ENCODE measurements at regions not wholly inside any gene's neighbourhood (a gene's known extent, or its start where the extent isn't known, plus 50 kb on each side); places are given as distances from the start of the nearest gene placed in this dataset.

DNA sequence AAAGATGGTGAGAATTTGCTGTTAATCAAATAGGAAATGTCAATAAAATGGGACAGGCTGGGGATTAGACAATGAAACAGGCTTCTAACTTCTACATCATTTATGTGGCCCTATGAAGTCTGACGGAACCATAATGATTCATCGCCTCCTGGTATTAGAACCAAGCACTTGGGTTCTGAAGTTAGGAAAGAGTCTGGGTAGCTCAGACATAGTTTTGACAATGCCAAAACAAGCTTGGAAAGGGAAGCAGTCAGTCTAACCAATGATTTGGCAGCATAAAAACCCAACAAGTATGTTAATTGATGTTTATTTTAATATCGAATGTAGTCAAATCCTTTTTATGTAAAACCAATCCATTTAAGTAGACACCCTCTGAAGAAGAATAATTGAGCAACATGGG, 160.8 kb upstream of the RSPO3 start:
- H3K23ac ChIP-seq (ENCODE audit: low read length) = no peak overlapping the region
- H2AK5ac ChIP-seq (ENCODE audit: low read length) = no peak overlapping the region
- H2BK5ac ChIP-seq (ENCODE audit: low read depth, low read length, poor library complexity) = no peak overlapping the region
- no peak overlapping the region for H3K4me2 ChIP-seq (ENCODE audit: low read length)
- H3K9me3 ChIP-seq (ENCODE audit: insufficient read depth, low read depth, low read length) = no peaks in the 10 kb centered on the region
- WGBS (ENCODE audit: extremely low coverage, insufficient coverage, insufficient read length) = no CpG with 5 or more reads among the region's 3 CpGs
- H3K4ac ChIP-seq (ENCODE audit: low read depth, low read length) = no peak overlapping the region
- H3K27me3 ChIP-seq (ENCODE audit: insufficient read depth, low read length) = no peaks in the 10 kb centered on the region
- no peaks in the 10 kb centered on the region for H3K79me2 ChIP-seq (ENCODE audit: control insufficient read depth, insufficient read depth, low read length, poor library complexity)
- no peak for DNase-seq
- no peak overlapping the region for H2AFZ ChIP-seq (ENCODE audit: insufficient read depth, low read length, poor library complexity)
- H2BK120ac ChIP-seq (ENCODE audit: insufficient read depth, low read length, poor library complexity) = no peak overlapping the region
- no peak overlapping the region for H3K18ac ChIP-seq (ENCODE audit: low read length)
- H3K4me3 ChIP-seq (ENCODE audit: low read depth, low read length) = no peak overlapping the region
- no peak overlapping the region for H4K12ac ChIP-seq (ENCODE audit: low read depth, low read length)
- H3K27ac ChIP-seq (ENCODE audit: low read depth, low read length) = no peak overlapping the region
- H3K79me1 ChIP-seq (ENCODE audit: low read length) = no peaks in the 10 kb centered on the region
- no peak overlapping the region for H4K91ac ChIP-seq (ENCODE audit: low read depth, low read length)
- peaks cover 0 to 3% of the 10 kb centered on the region in 2 experiments for H3K4me1 ChIP-seq (ENCODE audit: control insufficient read depth in 1 of 2, insufficient read depth in 2 of 2, low read length in 2 of 2)
- no peak overlapping the region for H2BK12ac ChIP-seq (ENCODE audit: low read length)
- no peak overlapping the region for H3K9ac ChIP-seq (ENCODE audit: low read length)
- no peaks in the 10 kb centered on the region for H3K36me3 ChIP-seq (ENCODE audit: control insufficient read depth in 1 of 2, insufficient read depth in 2 of 2, low read length in 2 of 2)
- no peak overlapping the region for H3K14ac ChIP-seq (ENCODE audit: low read length)
- H4K8ac ChIP-seq (ENCODE audit: low read depth, low read length) = no peak overlapping the region

DNA sequence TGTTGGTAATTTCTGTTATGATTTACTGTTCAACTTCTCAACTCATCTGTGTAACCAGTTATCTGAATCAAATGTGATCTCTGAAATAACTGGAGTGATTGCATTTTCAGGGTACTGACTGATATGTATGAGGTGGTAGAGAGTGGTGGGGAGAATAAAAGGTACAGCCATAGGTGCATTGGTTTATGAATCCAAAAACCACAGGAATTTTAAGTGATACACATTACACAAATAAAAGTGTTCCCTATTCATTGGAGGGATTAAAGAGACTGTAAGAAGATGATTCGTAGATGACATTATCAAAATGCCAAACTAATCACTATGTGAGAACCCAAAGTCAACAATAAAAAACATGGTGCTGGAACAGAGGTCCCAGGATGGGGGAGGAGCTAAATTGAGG, 158.7 kb upstream of the RSPO3 start:
- Histone ChIP-seq H3K27ac (ENCODE audit: low read depth, low read length) (no peak overlapping the region), H3K18ac (ENCODE audit: low read length) (no peak overlapping the region), H3K4me3 (ENCODE audit: low read depth, low read length) (no peak overlapping the region), H3K23ac (ENCODE audit: low read length) (no peak overlapping the region), H3K4me2 (ENCODE audit: low read length) (no peak overlapping the region), H2BK5ac (ENCODE audit: low read depth, low read length, poor library complexity) (no peak overlapping the region), H4K12ac (ENCODE audit: low read depth, low read length) (no peak overlapping the region), H4K8ac (ENCODE audit: low read depth, low read length) (no peak overlapping the region), H3K9ac (ENCODE audit: low read length) (no peak overlapping the region), H3K79me1 (ENCODE audit: low read length) (no peaks in the 10 kb centered on the region), H3K4ac (ENCODE audit: low read depth, low read length) (no peak overlapping the region), H2BK12ac (ENCODE audit: low read length) (no peak overlapping the region), H3K36me3 (ENCODE audit: control insufficient read depth in 1 of 2, insufficient read depth in 2 of 2, low read length in 2 of 2) (no peaks in the 10 kb centered on the region), H3K14ac (ENCODE audit: low read length) (no peak overlapping the region), H3K9me3 (ENCODE audit: insufficient read depth, low read depth, low read length) (no peaks in the 10 kb centered on the region), H2AFZ (ENCODE audit: insufficient read depth, low read length, poor library complexity) (no peak overlapping the region), H2BK120ac (ENCODE audit: insufficient read depth, low read length, poor library complexity) (no peak overlapping the region), H3K27me3 (ENCODE audit: insufficient read depth, low read length) (no peaks in the 10 kb centered on the region), H2AK5ac (ENCODE audit: low read length) (no peak overlapping the region), H4K91ac (ENCODE audit: low read depth, low read length) (no peak overlapping the region), H3K79me2 (ENCODE audit: control insufficient read depth, insufficient read depth, low read length, poor library complexity) (no peaks in the 10 kb centered on the region), H3K4me1 (ENCODE audit: control insufficient read depth in 1 of 2, insufficient read depth in 2 of 2, low read length in 2 of 2) (peaks cover 0 to 3% of the 10 kb centered on the region in 2 experiments)
- whole genome bisulfite sequencing (ENCODE audit: extremely low coverage, insufficient coverage, insufficient read length) = no CpG with 5 or more reads among the region's 1 CpG
- DNase-seq = no peak

DNA sequence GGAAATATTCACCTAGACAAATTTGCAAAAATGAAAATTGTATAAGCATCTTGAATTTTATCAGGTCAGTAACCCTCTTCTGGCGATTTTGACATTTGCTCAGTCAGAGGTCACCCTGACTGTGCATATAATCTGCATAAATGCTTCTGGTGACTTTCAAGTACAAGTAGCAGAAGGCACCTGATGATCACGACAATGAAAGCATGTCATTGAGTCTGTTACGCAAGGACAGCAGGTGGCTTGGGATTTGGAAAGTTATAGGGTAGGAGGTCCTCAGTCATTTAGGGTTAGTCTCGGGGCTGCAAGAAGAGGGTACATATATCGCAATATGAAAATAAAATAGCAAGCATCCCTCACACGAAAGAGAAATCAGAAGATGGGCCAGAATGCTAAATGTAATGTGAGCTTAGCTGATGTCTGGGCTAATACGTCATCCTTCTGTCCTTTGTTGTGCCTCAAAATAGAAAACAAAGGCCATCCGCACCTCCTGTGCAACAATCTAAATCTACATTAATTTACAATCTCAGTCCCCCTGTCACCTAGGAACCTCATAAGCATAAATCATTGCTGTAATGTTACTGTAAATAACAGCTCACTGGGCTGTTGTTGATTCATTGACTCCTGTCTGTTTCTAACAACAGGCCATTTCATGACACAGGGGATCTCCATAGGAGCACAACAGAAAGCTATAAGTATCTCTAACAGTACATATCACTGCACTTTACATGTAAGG, 155.2 kb upstream of the RSPO3 start:
- no peaks in the 10 kb centered on the region for H3K36me3 ChIP-seq (ENCODE audit: control insufficient read depth in 1 of 2, insufficient read depth in 2 of 2, low read length in 2 of 2)
- no CpG with 5 or more reads among the region's 8 CpGs for WGBS (ENCODE audit: extremely low coverage, insufficient coverage, insufficient read length)
- DNase-seq = no peak
- no peak overlapping the region for H3K4ac ChIP-seq (ENCODE audit: low read depth, low read length)
- H3K14ac ChIP-seq (ENCODE audit: low read length) = no peak overlapping the region
- no peak overlapping the region for H4K12ac ChIP-seq (ENCODE audit: low read depth, low read length)
- no peak overlapping the region for H2AK5ac ChIP-seq (ENCODE audit: low read length)
- H2AFZ ChIP-seq (ENCODE audit: insufficient read depth, low read length, poor library complexity) = no peak overlapping the region
- no peaks in the 10 kb centered on the region for H3K79me2 ChIP-seq (ENCODE audit: control insufficient read depth, insufficient read depth, low read length, poor library complexity)
- no peaks in the 10 kb centered on the region for H3K27me3 ChIP-seq (ENCODE audit: insufficient read depth, low read length)
- no peaks in the 10 kb centered on the region for H3K4me1 ChIP-seq (ENCODE audit: control insufficient read depth in 1 of 2, insufficient read depth in 2 of 2, low read length in 2 of 2)
- H3K79me1 ChIP-seq (ENCODE audit: low read length) = no peaks in the 10 kb centered on the region
- H2BK12ac ChIP-seq (ENCODE audit: low read length) = no peak overlapping the region
- H3K4me3 ChIP-seq (ENCODE audit: low read depth, low read length) = no peak overlapping the region
- no peak overlapping the region for H3K4me2 ChIP-seq (ENCODE audit: low read length)
- no peak overlapping the region for H3K23ac ChIP-seq (ENCODE audit: low read length)
- H4K91ac ChIP-seq (ENCODE audit: low read depth, low read length) = no peak overlapping the region
- no peak overlapping the region for H4K8ac ChIP-seq (ENCODE audit: low read depth, low read length)
- H3K27ac ChIP-seq (ENCODE audit: low read depth, low read length) = no peak overlapping the region
- no peak overlapping the region for H2BK120ac ChIP-seq (ENCODE audit: insufficient read depth, low read length, poor library complexity)
- no peak overlapping the region for H3K18ac ChIP-seq (ENCODE audit: low read length)
- no peak overlapping the region for H3K9ac ChIP-seq (ENCODE audit: low read length)
- no peaks in the 10 kb centered on the region for H3K9me3 ChIP-seq (ENCODE audit: insufficient read depth, low read depth, low read length)
- no peak overlapping the region for H2BK5ac ChIP-seq (ENCODE audit: low read depth, low read length, poor library complexity)

DNA sequence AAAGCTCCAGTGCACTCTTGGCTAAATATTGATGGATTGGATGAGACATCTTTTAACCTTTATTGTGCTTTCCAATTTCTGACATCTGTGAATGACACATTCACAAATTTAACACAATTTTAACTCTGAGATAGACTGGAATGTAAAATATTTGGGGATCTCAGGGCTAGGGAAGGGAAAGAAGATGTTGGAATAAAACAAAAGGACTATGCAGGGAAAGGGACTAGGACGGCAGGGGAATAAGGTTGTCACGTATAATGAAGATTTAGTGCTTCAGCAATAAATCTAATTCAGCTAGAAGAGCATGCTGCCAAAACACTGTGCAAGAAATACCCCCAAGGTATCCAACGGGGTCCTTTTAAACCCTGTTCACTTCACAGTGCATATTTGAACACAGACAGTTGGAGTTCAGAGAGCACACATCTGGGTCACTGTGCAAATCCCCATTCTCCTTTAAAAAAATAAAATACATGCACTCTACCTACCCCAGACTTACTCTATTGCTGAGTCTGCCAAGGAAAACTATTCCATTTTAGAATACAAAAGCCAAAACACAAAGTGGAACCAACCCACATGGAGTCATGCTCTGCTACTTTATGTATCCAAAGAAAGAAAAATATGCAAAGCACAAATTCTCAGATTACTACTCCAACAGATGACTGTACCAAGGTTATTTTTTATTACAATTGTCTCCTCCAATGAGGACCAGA, 151.0 kb upstream of the RSPO3 start:
- DNase-seq = no peak
- no peaks in the 10 kb centered on the region for H3K27me3 ChIP-seq (ENCODE audit: insufficient read depth, low read length)
- H3K27ac ChIP-seq (ENCODE audit: low read depth, low read length) = no peak overlapping the region
- H3K9ac ChIP-seq (ENCODE audit: low read length) = no peak overlapping the region
- H3K4me2 ChIP-seq (ENCODE audit: low read length) = no peak overlapping the region
- no CpG with 5 or more reads among the region's 3 CpGs for WGBS (ENCODE audit: extremely low coverage, insufficient coverage, insufficient read length)
- no peak overlapping the region for H3K18ac ChIP-seq (ENCODE audit: low read length)
- no peaks in the 10 kb centered on the region for H3K4me1 ChIP-seq (ENCODE audit: control insufficient read depth in 1 of 2, insufficient read depth in 2 of 2, low read length in 2 of 2)
- no peak overlapping the region for H2AK5ac ChIP-seq (ENCODE audit: low read length)
- H4K91ac ChIP-seq (ENCODE audit: low read depth, low read length) = no peak overlapping the region
- no peak overlapping the region for H3K23ac ChIP-seq (ENCODE audit: low read length)
- H4K8ac ChIP-seq (ENCODE audit: low read depth, low read length) = no peak overlapping the region
- no peak overlapping the region for H3K4ac ChIP-seq (ENCODE audit: low read depth, low read length)
- H2BK5ac ChIP-seq (ENCODE audit: low read depth, low read length, poor library complexity) = no peak overlapping the region
- no peak overlapping the region for H2BK120ac ChIP-seq (ENCODE audit: insufficient read depth, low read length, poor library complexity)
- H3K36me3 ChIP-seq (ENCODE audit: control insufficient read depth in 1 of 2, insufficient read depth in 2 of 2, low read length in 2 of 2) = no peaks in the 10 kb centered on the region
- no peak overlapping the region for H3K14ac ChIP-seq (ENCODE audit: low read length)
- no peak overlapping the region for H3K4me3 ChIP-seq (ENCODE audit: low read depth, low read length)
- H2BK12ac ChIP-seq (ENCODE audit: low read length) = no peak overlapping the region
- H4K12ac ChIP-seq (ENCODE audit: low read depth, low read length) = no peak overlapping the region
- H3K79me1 ChIP-seq (ENCODE audit: low read length) = no peaks in the 10 kb centered on the region
- H3K79me2 ChIP-seq (ENCODE audit: control insufficient read depth, insufficient read depth, low read length, poor library complexity) = no peaks in the 10 kb centered on the region
- no peaks in the 10 kb centered on the region for H3K9me3 ChIP-seq (ENCODE audit: insufficient read depth, low read depth, low read length)
- H2AFZ ChIP-seq (ENCODE audit: insufficient read depth, low read length, poor library complexity) = no peak overlapping the region

All from trophoblast cell (in vitro differentiated cells and primary cell).